PC-9 (cell line): ENCODE measurements at regions not wholly inside any gene's neighbourhood (a gene's known extent, or its start where the extent isn't known, plus 50 kb on each side); places are given as distances from the start of the nearest gene placed in this dataset.

ENCODE experiments used
- BruUV-seq: library from RNA; stranded (reverse); fragments of 400-500 nt; replicated peaks from 2 replicates; lab custom pipeline; 2021; lab: Mats Ljungman, UMichigan
- CTCF ChIA-PET: fragments of 300-600 bp; sonication (Branson Sonifier 250); formaldehyde crosslinking; loops from one replicate; lab custom pipeline; 2022; ENCODE audit warnings: antibody characterized with exemption; lab: Charles Lee
- POLR2A ChIA-PET: fragments of 300-600 bp; sonication (Branson Sonifier 250); formaldehyde crosslinking; loops from one replicate; lab custom pipeline; 2022; ENCODE audit warnings: antibody characterized with exemption; ENCODE audit not compliant: unreplicated experiment; lab: Charles Lee
- DNase-seq, 2 experiments: peaks; one replicate each; pipeline versions ENCODE4 v3.0.0 to v3.0.0-alpha.2; 2015 to 2022; ENCODE audit warnings: mixed read lengths in 1 of 2
- H2AFZ ChIP-seq: fragments of 200-600 bp; sonication (generic); 2 replicates; pipeline ENCODE4 v1.8.1; 2017; ENCODE audit warnings: antibody characterized with exemption
- H3F3A ChIP-seq: fragments of 200-600 bp; sonication (generic); 2 replicates; pipeline ENCODE4 v1.8.1; 2017; ENCODE audit warnings: antibody characterized with exemption, mild to moderate bottlenecking, low read depth; ENCODE audit not compliant: insufficient read depth
- H3K27ac ChIP-seq: fragments of 200-600 bp; sonication (generic); 2 replicates; pipeline ENCODE4 v1.6.1; 2016; ENCODE audit warnings: mixed run types
- H3K27me3 ChIP-seq: fragments of 200-600 bp; sonication (generic); 2 replicates; pipeline ENCODE4 v1.6.1; 2016; ENCODE audit warnings: low read depth, mixed run types; ENCODE audit not compliant: insufficient read depth
- H3K36me3 ChIP-seq: fragments of 200-600 bp; sonication (generic); 2 replicates; pipeline ENCODE4 v1.6.1; 2016; ENCODE audit warnings: low read depth, mixed run types
- H3K4me1 ChIP-seq: fragments of 200-600 bp; sonication (generic); replicated peaks from 2 replicates; pipeline ENCODE4 v1.6.1; 2016; ENCODE audit warnings: mixed run types; ENCODE audit not compliant: insufficient read depth
- H3K4me2 ChIP-seq: fragments of 200-600 bp; sonication (generic); 2 replicates; pipeline ENCODE4 v1.6.1; 2017; ENCODE audit warnings: mixed run types
- H3K4me3 ChIP-seq: fragments of 200-600 bp; sonication (generic); 2 replicates; pipeline ENCODE4 v1.6.1; 2016; ENCODE audit warnings: mixed run types
- H3K79me2 ChIP-seq: fragments of 200-600 bp; sonication (generic); 2 replicates; pipeline ENCODE4 v1.6.1; 2017; ENCODE audit warnings: low read depth, mixed run types
- H3K9me2 ChIP-seq: fragments of 200-600 bp; sonication (generic); 2 replicates; pipeline ENCODE4 v1.8.1; 2017; ENCODE audit warnings: mild to moderate bottlenecking; ENCODE audit not compliant: insufficient read depth
- H3K9me3 ChIP-seq: fragments of 200-600 bp; sonication (generic); 2 replicates; pipeline ENCODE4 v1.8.1; 2016; ENCODE audit warnings: low read depth; ENCODE audit not compliant: insufficient read depth
- H4K20me1 ChIP-seq: fragments of 200-600 bp; sonication (generic); 2 replicates; pipeline ENCODE4 v1.8.1; 2017; ENCODE audit not compliant: insufficient read depth
- CTCF ChIP-seq: fragments of 200-600 bp; sonication (generic); conservative IDR thresholded peaks from 2 replicates; pipeline ENCODE4 v1.6.1; 2017; ENCODE audit warnings: mixed run types, antibody characterized with exemption, mild to moderate bottlenecking, moderate library complexity
- EZH2 ChIP-seq: fragments of 200-600 bp; sonication (generic); IDR thresholded peaks from 2 replicates; pipeline ENCODE4 v1.8.0; 2017; ENCODE audit warnings: antibody characterized with exemption, low read depth
- intact Hi-C: fragments of 100-400 bp; cut with micrococcal nuclease; formaldehyde crosslinking; loops from one replicate; pipeline ENCODE4 v1.10.0; 2022; ENCODE audit not compliant: unreplicated experiment

- H3K4me2 ChIP-seq: no peak overlapping the region
- BruUV-seq: no TSS peak
- CTCF ChIA-PET: no interaction called here
- no peaks in the 10 kb centered on the region for H3K4me1 ChIP-seq
- no peaks in the 10 kb centered on the region for H4K20me1 ChIP-seq
- intact Hi-C loops: no loop called here
- no peak overlapping the region for H3K27ac ChIP-seq
- H3K9me2 ChIP-seq: no peaks in the 10 kb centered on the region
- POLR2A ChIA-PET: interaction anchor here (0.7 kb wide), 1 partner anchor 226 kb away, joined by 13 read pairs; no protein-coding TSS in a partner anchor
- no peaks in the 10 kb centered on the region for H3K79me2 ChIP-seq
- H2AFZ ChIP-seq: no peak overlapping the region
- H3K9me3 ChIP-seq: no peaks in the 10 kb centered on the region
- no peaks in the 10 kb centered on the region for H3F3A ChIP-seq
- no peak for TF ChIP-seq EZH2
- TF ChIP-seq CTCF: no peak
- no peak for DNase-seq
- H3K27me3 ChIP-seq: no peaks in the 10 kb centered on the region
- no peak overlapping the region for H3K4me3 ChIP-seq
- H3K36me3 ChIP-seq: no peaks in the 10 kb centered on the region
These were observed 75.5 kb upstream of the TLR3 start for GRCh38 chr4:185993328-185993973.

GRCh38 chr4:185994750-185995149 is 74.2 kb upstream of the TLR3 start:
- H3K79me2 ChIP-seq: no peaks in the 10 kb centered on the region
- H3K27ac ChIP-seq: no peak overlapping the region
- no peaks in the 10 kb centered on the region for H3K4me1 ChIP-seq
- POLR2A ChIA-PET: no interaction called here
- H3K4me2 ChIP-seq: no peak overlapping the region
- H3F3A ChIP-seq: no peaks in the 10 kb centered on the region
- no peaks in the 10 kb centered on the region for H3K36me3 ChIP-seq
- H3K27me3 ChIP-seq: no peaks in the 10 kb centered on the region
- H3K9me2 ChIP-seq: no peaks in the 10 kb centered on the region
- CTCF ChIA-PET: no interaction called here
- no peak for TF ChIP-seq CTCF
- H3K4me3 ChIP-seq: no peak overlapping the region
- H4K20me1 ChIP-seq: no peaks in the 10 kb centered on the region
- intact Hi-C loops: no loop called here
- no TSS peak for BruUV-seq
- H3K9me3 ChIP-seq: no peaks in the 10 kb centered on the region
- no peak for DNase-seq
- no peak overlapping the region for H2AFZ ChIP-seq

GRCh38 chr4:185995665-185996064 is 73.3 kb upstream of the TLR3 start:
- H3K9me2 ChIP-seq: no peaks in the 10 kb centered on the region
- no peak overlapping the region for H3K4me2 ChIP-seq
- no peaks in the 10 kb centered on the region for H3K4me1 ChIP-seq
- H3K79me2 ChIP-seq: no peaks in the 10 kb centered on the region
- H3F3A ChIP-seq: no peaks in the 10 kb centered on the region
- no peaks in the 10 kb centered on the region for H3K27me3 ChIP-seq
- H3K4me3 ChIP-seq: no peak overlapping the region
- intact Hi-C loops: no loop called here
- no TSS peak for BruUV-seq
- H2AFZ ChIP-seq: no peak overlapping the region
- ChIA-PET POLR2A (no interaction called here), CTCF (no interaction called here)
- no peak for DNase-seq
- TF ChIP-seq EZH2 (no peak), CTCF (no peak)
- H3K9me3 ChIP-seq: no peaks in the 10 kb centered on the region
- no peaks in the 10 kb centered on the region for H4K20me1 ChIP-seq
- no peak overlapping the region for H3K27ac ChIP-seq
- H3K36me3 ChIP-seq: no peaks in the 10 kb centered on the region
